HEK293 (cell line): ENCODE measurements at regions not wholly inside any gene's neighbourhood (a gene's known extent, or its start where the extent isn't known, plus 50 kb on each side); places are given as distances from the start of the nearest gene placed in this dataset.

ENCODE experiments used
- ELK4 ChIP-seq: IDR thresholded peaks from 2 replicates; pipeline ENCODE4 v1.6.1; 2011; ENCODE audit warnings: mild to moderate bottlenecking, low read depth, low read length, borderline replicate concordance
- HOXD13 ChIP-seq: sonication (generic); formaldehyde crosslinking; IDR thresholded peaks from 2 replicates; pipeline ENCODE4 v1.8.0; 2022; ENCODE audit warnings: missing genetic modification reagents, borderline replicate concordance
- KLF1 ChIP-seq: fragments of 450-650 bp; formaldehyde crosslinking; IDR thresholded peaks from 2 replicates; pipeline ENCODE4 v1.5.1; 2016; ENCODE audit warnings: missing biosample characterization, missing genetic modification characterization
- ZNF274 ChIP-seq, 2 experiments: fragments of 200-500 bp in 1 of 2; fragments of 450-650 bp in 1 of 2; sonication (Bioruptor generic) in 1 of 2; formaldehyde crosslinking in 1 of 2; IDR thresholded peaks; 2 replicates each; pipeline versions ENCODE4 v1.5.1 to v1.6.1; 2014 to 2016; ENCODE audit warnings: borderline replicate concordance in 1 of 2, inconsistent platforms in 1 of 2, low read length in 1 of 2, missing biosample characterization in 1 of 2, missing genetic modification characterization in 1 of 2
- ZNF324 ChIP-seq: fragments of 450-650 bp; formaldehyde crosslinking; IDR thresholded peaks from 2 replicates; pipeline ENCODE4 v1.5.1; 2016; ENCODE audit warnings: missing biosample characterization, missing genetic modification characterization
- ZSCAN18 ChIP-seq: fragments of 450-650 bp; formaldehyde crosslinking; IDR thresholded peaks from 2 replicates; pipeline ENCODE4 v1.5.1; 2016; ENCODE audit warnings: missing biosample characterization, missing genetic modification characterization
- TF ChIP-seq, protein P1 (sequence below): fragments of 450-650 bp; formaldehyde crosslinking; IDR thresholded peaks from 2 replicates; pipeline ENCODE4 v1.5.1; 2016; ENCODE audit warnings: missing biosample characterization, missing genetic modification characterization

DNA sequence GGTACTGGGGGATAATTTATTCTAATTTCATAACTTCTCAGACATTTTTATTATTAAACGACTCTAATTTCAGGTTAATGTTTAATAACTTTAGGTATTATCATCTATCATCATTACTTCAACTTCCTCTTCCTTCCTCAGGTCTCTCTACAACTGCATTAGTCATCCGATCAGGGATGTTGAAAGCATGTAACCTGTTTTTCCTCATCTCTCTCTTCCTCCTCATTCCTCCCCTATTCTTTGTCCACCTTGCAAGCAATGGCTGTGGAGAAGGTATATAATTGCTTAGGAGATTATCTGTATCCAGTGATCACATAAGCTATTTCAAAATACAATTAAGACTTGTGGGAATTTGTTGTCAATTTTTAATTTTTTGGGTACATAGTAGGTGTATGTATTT lies 632.6 kb upstream of the DIAPH2 start:
- no peak for TF ChIP-seq KLF1 (tag by site-specific recombination)
- no peak for TF ChIP-seq ZNF274 (IDR thresholded peaks at IDR 0.05; ENCODE audit: low read length)
- no peak for TF ChIP-seq ZNF274 (tag by site-specific recombination; IDR thresholded peaks at IDR 0.05; ENCODE audit: borderline replicate concordance)
- no peak for TF ChIP-seq HOXD13 (CRISPR knock-in tag)
- no peak for TF ChIP-seq ZNF324 (tag by site-specific recombination)
- TF ChIP-seq, protein P1, sequence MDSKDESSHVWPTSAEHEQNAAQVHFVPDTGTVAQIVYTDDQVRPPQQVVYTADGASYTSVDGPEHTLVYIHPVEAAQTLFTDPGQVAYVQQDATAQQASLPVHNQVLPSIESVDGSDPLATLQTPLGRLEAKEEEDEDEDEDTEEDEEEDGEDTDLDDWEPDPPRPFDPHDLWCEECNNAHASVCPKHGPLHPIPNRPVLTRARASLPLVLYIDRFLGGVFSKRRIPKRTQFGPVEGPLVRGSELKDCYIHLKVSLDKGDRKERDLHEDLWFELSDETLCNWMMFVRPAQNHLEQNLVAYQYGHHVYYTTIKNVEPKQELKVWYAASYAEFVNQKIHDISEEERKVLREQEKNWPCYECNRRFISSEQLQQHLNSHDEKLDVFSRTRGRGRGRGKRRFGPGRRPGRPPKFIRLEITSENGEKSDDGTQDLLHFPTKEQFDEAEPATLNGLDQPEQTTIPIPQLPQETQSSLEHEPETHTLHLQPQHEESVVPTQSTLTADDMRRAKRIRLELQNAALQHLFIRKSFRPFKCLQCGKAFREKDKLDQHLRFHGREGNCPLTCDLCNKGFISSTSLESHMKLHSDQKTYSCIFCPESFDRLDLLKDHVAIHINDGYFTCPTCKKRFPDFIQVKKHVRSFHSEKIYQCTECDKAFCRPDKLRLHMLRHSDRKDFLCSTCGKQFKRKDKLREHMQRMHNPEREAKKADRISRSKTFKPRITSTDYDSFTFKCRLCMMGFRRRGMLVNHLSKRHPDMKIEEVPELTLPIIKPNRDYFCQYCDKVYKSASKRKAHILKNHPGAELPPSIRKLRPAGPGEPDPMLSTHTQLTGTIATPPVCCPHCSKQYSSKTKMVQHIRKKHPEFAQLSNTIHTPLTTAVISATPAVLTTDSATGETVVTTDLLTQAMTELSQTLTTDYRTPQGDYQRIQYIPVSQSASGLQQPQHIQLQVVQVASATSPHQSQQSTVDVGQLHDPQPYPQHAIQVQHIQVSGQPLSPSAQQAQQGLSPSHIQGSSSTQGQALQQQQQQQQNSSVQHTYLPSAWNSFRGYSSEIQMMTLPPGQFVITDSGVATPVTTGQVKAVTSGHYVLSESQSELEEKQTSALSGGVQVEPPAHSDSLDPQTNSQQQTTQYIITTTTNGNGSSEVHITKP (tag by site-specific recombination), result no peak
- no peak for TF ChIP-seq ELK4
- no peak for TF ChIP-seq ZSCAN18
